ENCODE measurements at regions not wholly inside any gene's neighbourhood (a gene's known extent, or its start where the extent isn't known, plus 50 kb on each side); places are given as distances from the start of the nearest gene placed in this dataset.

DNA sequence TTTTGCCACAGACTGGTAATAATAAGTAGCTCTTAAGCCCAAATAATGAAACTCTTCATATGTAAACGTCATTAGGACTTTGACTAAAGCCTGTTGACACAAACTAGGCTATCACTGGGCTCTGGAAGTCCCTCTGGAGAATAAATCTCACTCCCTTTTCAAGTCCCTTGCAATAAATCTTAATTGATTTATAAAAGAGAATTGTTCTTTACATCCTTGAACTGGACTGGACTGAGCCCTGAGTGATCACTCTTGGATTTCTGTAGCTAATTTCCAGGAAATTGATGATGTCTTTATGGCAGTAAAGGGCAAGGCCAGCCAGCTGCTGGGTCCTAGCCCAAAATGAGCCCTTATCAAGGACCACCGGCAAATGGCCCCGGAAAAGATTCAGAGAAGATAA, 1162.7 kb downstream of the BCL11B start:
- TF ChIP-seq CTCF (IDR thresholded peaks at IDR 0.05; ENCODE audit: control insufficient read depth, insufficient read depth, low read depth, low read length, missing control alignments) = no peak

DNA sequence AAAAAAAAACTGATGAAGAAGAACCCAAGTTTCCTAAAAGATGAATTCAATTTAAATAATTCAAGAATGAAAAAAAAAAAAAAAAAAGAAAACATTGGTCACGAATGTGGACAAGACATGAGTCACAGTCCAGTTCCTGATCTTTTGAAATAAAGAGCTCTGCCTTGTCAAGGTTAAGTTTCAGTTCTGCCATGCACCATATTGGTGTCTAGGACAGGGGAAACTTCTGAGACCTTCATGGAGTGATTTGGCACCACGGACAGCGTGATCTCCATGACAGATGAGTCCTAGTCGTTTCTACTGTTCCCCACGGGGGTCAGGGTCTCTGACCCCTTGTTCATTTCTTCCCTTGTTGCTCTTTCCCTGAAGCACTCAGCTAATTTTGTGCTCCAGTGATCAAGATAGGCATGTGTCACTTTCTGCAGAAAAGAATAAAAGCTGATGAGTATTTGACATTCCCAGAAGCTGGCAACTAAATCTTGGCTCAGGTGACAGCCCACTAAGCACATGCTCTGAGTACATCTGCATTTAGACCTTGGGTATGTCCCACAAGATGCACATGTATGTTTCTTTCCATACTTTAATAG, 1159.7 kb downstream of the BCL11B start:
- no peak for DNase-seq (ENCODE audit: low read depth)
- H3K4me3 ChIP-seq (ENCODE audit: control insufficient read depth, low read depth, low read length) = no peak overlapping the region

More for the DNA sequence above, 1162.7 kb downstream of the BCL11B start:
- no peak for DNase-seq (ENCODE audit: low read depth)
- H3K4me3 ChIP-seq (ENCODE audit: control insufficient read depth, low read depth, low read length) = no peak overlapping the region

DNA sequence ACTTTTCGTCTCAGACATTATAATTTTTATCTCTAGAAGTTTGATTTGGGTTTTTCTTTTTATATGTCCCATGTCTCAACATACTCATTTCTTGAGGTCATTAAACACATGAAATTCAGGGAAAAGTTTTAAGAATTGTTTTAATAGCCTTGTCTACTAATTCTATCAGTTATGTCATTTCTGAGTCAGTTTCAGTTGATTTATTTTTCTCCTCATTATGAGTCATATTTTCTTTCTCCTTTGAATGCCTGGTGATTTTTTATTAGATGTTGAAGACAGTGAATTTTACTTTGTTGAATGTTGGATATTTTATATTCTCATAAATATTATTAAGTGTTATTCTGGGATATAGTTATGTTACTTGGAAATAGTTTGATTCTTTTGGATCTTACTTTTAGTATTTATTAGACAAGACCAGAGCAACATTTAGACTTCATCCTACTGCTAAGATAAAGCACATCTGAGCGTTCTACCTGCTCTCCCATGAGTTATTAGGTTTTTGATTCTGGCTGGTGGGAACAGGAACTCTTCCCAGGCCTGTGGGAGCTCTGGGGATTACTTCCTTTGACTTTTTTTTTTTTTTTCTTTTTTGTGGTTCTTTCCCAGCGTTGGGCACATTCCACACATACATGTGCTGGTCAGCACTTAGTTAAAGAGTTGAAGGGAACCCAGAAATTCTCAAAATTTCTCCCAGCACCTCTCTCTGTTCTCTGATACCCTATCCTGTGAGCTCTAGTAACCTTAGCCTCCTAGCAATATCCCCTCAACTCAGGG, 1157.7 kb downstream of the BCL11B start:
- no peak for DNase-seq (ENCODE audit: low read depth)
- no peak for TF ChIP-seq CTCF (IDR thresholded peaks at IDR 0.05; ENCODE audit: control insufficient read depth, insufficient read depth, low read depth, low read length, missing control alignments)
- H3K4me3 ChIP-seq (ENCODE audit: control insufficient read depth, low read depth, low read length) = no peak overlapping the region

More for the DNA sequence above, 1159.7 kb downstream of the BCL11B start:
- no peak for TF ChIP-seq CTCF (IDR thresholded peaks at IDR 0.05; ENCODE audit: control insufficient read depth, insufficient read depth, low read depth, low read length, missing control alignments)

- no peak for TF ChIP-seq CTCF (IDR thresholded peaks at IDR 0.05; ENCODE audit: control insufficient read depth, insufficient read depth, low read depth, low read length, missing control alignments)
- DNase-seq (ENCODE audit: low read depth) = no peak
- no peak overlapping the region for H3K4me3 ChIP-seq (ENCODE audit: control insufficient read depth, low read depth, low read length)
Measured at GRCh38 chr14:98114946-98115345, 1157.1 kb downstream of the BCL11B start.

GRCh38 chr14:98118749-98119148, 1153.2 kb downstream of the BCL11B start:
- TF ChIP-seq CTCF (IDR thresholded peaks at IDR 0.05; ENCODE audit: control insufficient read depth, insufficient read depth, low read depth, low read length, missing control alignments) = no peak
- no peak for DNase-seq (ENCODE audit: low read depth)
- no peak overlapping the region for H3K4me3 ChIP-seq (ENCODE audit: control insufficient read depth, low read depth, low read length)

- no peak for TF ChIP-seq CTCF (IDR thresholded peaks at IDR 0.05; ENCODE audit: control insufficient read depth, insufficient read depth, low read depth, low read length, missing control alignments)
- DNase-seq (ENCODE audit: low read depth) = no peak
- no peak overlapping the region for H3K4me3 ChIP-seq (ENCODE audit: control insufficient read depth, low read depth, low read length)
Measured at GRCh38 chr14:98119739-98120138, 1152.3 kb downstream of the BCL11B start.

Data from AG09309 (cell line).